ENCODE measurements at regions not wholly inside any gene's neighbourhood (a gene's known extent, or its start where the extent isn't known, plus 50 kb on each side); places are given as distances from the start of the nearest gene placed in this dataset.

DNA sequence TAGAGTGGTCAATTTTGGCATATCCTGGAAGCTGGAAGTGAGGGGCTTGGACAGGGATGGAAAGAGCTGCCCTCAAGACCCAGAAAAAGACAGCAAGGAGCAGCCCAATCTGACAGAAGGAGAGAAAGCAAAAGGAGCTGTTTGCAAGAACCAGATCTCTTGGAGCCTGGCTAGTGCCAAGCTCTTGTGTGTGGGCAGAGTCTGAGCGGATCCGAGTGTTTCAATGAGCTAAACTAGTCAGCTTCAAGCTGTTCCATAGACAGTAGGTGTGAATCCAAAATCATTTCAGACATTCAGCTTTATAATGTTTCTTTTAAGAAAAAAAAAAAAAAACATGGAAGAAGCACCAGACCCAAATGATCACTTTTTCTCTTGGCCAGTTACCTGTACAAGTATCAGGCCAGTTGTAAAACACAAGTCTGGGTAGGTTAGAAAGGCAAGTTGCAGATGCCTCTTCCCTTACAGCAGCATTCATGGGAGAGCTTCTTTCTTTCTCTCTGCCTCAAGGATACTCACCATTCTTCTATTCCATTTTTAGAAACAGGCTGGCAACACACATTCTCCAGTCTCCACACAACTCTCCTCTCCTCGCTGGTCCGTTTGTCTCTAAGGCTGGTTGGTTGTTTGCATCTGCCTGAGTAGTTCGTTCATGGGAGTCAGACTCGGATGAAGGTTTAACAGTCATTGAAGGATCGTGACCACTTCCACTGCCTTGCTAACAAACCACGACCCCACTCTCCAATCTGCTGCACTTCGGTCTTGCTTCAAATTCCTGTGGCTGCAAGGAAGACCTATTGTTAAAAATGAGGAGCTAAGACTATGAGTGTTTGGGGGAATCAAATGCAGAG is 105.2 kb upstream of the GATB start:
- TF ChIP-seq EZH2 (IDR thresholded peaks at IDR 0.05; ENCODE audit: insufficient read depth, poor library complexity, severe bottlenecking) (no peak), EZH2phosphoT487 (IDR thresholded peaks at IDR 0.05; ENCODE audit: insufficient read depth, low read depth) (no peak)

Measured in GM23248 (cell line).